ENCODE measurements at regions not wholly inside any gene's neighbourhood (a gene's known extent, or its start where the extent isn't known, plus 50 kb on each side); places are given as distances from the start of the nearest gene placed in this dataset.

GRCh38 chr16:49972961-49973360 lies 52.1 kb upstream of the CNEP1R1 start:
- Histone ChIP-seq H3K4me3 (no peak overlapping the region), H3K27me3 (no peaks in the 10 kb centered on the region), H3K36me3 (no peaks in the 10 kb centered on the region), H3K27ac (no peak overlapping the region), H3K9ac (ENCODE audit: low read depth in 2 of 2, low read length in 2 of 2) (no peak overlapping the region), H3K9me3 (no peaks in the 10 kb centered on the region), H3K4me1 (peaks cover 4% of the 10 kb centered on the region)
- DNase-seq, result no peak
- intact Hi-C loops (cut with DNase I), result no loop called here
- no peak for TF ChIP-seq CTCF (IDR thresholded peaks at IDR 0.05)
